Esophagus mucosa (tissue), 1 donor: ENCODE measurements at regions not wholly inside any gene's neighbourhood (a gene's known extent, or its start where the extent isn't known, plus 50 kb on each side); places are given as distances from the start of the nearest gene placed in this dataset.

ENCODE experiments used
- ATAC-seq: fragments of 200-7000 bp; cut with Tn5 transposase; one replicate; pipeline ENCODE4 v1.9.1; 2020
- donor health status: DM: yes; HTN: yes; CAD: no.

- peak; percentile 45 for ATAC-seq
Measured at GRCh38 chr5:68542207-68542606, 326.7 kb downstream of the PIK3R1 start.

- no peak for ATAC-seq
Measured at GRCh38 chr5:68543212-68543611, 327.7 kb downstream of the PIK3R1 start.

- peak; percentile 53 for ATAC-seq
Measured at GRCh38 chr5:68544091-68544647, 328.6 kb downstream of the PIK3R1 start.

GRCh38 chr5:68544648-68545552, 329.3 kb downstream of the PIK3R1 start:
- ATAC-seq, result peak; percentile 48

GRCh38 chr5:68545636-68546295, 330.2 kb downstream of the PIK3R1 start:
- no peak for ATAC-seq

- no peak for ATAC-seq
Measured at GRCh38 chr5:68547056-68547455, 331.5 kb downstream of the PIK3R1 start.

GRCh38 chr5:68547622-68548021, 332.1 kb downstream of the PIK3R1 start:
- no peak for ATAC-seq

GRCh38 chr5:68548959-68549676, 333.6 kb downstream of the PIK3R1 start:
- ATAC-seq, result peak; percentile 80

GRCh38 chr5:68550015-68550414, 334.5 kb downstream of the PIK3R1 start:
- ATAC-seq, result no peak

GRCh38 chr5:68551436-68551835, 335.9 kb downstream of the PIK3R1 start:
- no peak for ATAC-seq

GRCh38 chr5:68554571-68555279, 339.2 kb downstream of the PIK3R1 start:
- peak; percentile 78 for ATAC-seq

- no peak for ATAC-seq
Measured at GRCh38 chr5:68555907-68556681, 340.5 kb downstream of the PIK3R1 start.

GRCh38 chr5:68557162-68557936, 341.8 kb downstream of the PIK3R1 start:
- ATAC-seq, result no peak

GRCh38 chr5:68562308-68562707, 346.8 kb downstream of the PIK3R1 start:
- peak; percentile 49 for ATAC-seq

- ATAC-seq, result no peak
Measured at GRCh38 chr5:68565427-68565826, 349.9 kb downstream of the PIK3R1 start.

GRCh38 chr5:68576805-68577204, 361.2 kb downstream of the PIK3R1 start:
- no peak for ATAC-seq

GRCh38 chr5:68582284-68582683, 366.7 kb downstream of the PIK3R1 start:
- no peak for ATAC-seq

GRCh38 chr5:68587171-68587570, 371.6 kb downstream of the PIK3R1 start:
- no peak for ATAC-seq

GRCh38 chr5:68591850-68592249, 376.3 kb downstream of the PIK3R1 start:
- ATAC-seq, result no peak

- ATAC-seq, result no peak
Measured at GRCh38 chr5:68592351-68592750, 376.8 kb downstream of the PIK3R1 start.
